WTC11 (cell line): ENCODE measurements at regions not wholly inside any gene's neighbourhood (a gene's known extent, or its start where the extent isn't known, plus 50 kb on each side); places are given as distances from the start of the nearest gene placed in this dataset.

ENCODE experiments used
- NFYB ChIP-seq: sonication (generic); formaldehyde crosslinking; conservative IDR thresholded peaks from 2 replicates; pipeline ENCODE4 v1.8.0; 2022; ENCODE audit warnings: low read depth, missing genetic modification reagents
- ZNF263 ChIP-seq: sonication (generic); formaldehyde crosslinking; IDR thresholded peaks from 2 replicates; pipeline ENCODE4 v1.8.1; 2022; ENCODE audit warnings: low read depth, mild to moderate bottlenecking, moderate library complexity, missing genetic modification reagents
- TF ChIP-seq, protein P1 (sequence below): sonication (generic); formaldehyde crosslinking; IDR thresholded peaks from 2 replicates; pipeline ENCODE4 v1.8.1; 2023; ENCODE audit warnings: mild to moderate bottlenecking, missing genetic modification reagents, moderate library complexity
- TF ChIP-seq, protein P2 (sequence below): sonication (generic); formaldehyde crosslinking; IDR thresholded peaks from 2 replicates; pipeline ENCODE4 v1.8.1; 2022; ENCODE audit warnings: low read depth, missing genetic modification reagents, borderline replicate concordance
- TF ChIP-seq, protein P3 (sequence below): fragments of 200-600 bp; IDR thresholded peaks from 2 replicates; pipeline ENCODE4 v1.8.0; 2022; ENCODE audit warnings: antibody characterized with exemption
- TF ChIP-seq, protein P4 (sequence below): sonication (generic); formaldehyde crosslinking; IDR thresholded peaks from 2 replicates; pipeline ENCODE4 v1.8.0; 2022; ENCODE audit warnings: mild to moderate bottlenecking, missing genetic modification reagents
- TF ChIP-seq, protein P5 (sequence below): sonication (generic); formaldehyde crosslinking; IDR thresholded peaks from 2 replicates; pipeline ENCODE4 v1.8.1; 2022; ENCODE audit warnings: low read depth, mild to moderate bottlenecking, moderate library complexity, missing genetic modification reagents, borderline replicate concordance

DNA sequence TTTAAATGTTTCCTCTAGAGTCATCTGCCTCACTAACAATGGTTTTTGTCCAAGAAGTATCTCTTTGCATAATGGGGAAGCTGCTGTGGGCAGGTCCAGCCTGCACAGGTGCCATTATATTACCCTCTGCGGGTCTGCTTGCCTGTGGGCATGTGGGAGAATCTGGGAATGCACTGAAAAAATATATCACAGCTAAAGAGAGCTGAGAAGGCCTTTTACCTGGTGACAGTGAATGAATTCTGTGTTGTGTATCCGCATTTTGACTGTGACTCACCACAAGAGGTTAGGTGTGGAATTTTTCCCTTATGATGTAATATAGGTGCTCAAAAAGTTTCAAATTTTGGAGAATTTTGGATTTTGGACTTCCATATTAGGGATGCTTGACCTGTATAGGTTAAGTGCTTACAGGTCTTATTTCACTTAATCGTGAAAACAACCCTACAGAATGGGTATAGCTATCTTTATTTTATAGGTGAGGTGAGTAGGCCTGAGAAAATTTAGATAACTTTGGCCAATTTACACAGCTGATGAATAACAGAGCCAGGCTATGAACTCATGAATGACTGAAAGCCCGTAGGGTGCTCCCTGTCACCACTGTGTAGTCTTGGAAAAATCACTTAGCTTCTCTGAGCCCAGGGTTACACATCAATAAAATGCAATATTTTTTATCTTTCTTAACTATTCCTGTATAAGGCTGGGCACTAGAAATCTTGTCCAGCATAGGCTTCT lies 198.0 kb upstream of the EPHA5 start:
- TF ChIP-seq, protein P1, sequence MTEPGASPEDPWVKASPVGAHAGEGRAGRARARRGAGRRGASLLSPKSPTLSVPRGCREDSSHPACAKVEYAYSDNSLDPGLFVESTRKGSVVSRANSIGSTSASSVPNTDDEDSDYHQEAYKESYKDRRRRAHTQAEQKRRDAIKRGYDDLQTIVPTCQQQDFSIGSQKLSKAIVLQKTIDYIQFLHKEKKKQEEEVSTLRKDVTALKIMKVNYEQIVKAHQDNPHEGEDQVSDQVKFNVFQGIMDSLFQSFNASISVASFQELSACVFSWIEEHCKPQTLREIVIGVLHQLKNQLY: no peak
- TF ChIP-seq NFYB (CRISPR knock-in tag) (no peak), ZNF263 (no peak)
- TF ChIP-seq, protein P2, sequence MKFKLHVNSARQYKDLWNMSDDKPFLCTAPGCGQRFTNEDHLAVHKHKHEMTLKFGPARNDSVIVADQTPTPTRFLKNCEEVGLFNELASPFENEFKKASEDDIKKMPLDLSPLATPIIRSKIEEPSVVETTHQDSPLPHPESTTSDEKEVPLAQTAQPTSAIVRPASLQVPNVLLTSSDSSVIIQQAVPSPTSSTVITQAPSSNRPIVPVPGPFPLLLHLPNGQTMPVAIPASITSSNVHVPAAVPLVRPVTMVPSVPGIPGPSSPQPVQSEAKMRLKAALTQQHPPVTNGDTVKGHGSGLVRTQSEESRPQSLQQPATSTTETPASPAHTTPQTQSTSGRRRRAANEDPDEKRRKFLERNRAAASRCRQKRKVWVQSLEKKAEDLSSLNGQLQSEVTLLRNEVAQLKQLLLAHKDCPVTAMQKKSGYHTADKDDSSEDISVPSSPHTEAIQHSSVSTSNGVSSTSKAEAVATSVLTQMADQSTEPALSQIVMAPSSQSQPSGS (CRISPR knock-in tag): no peak
- TF ChIP-seq, protein P3, sequence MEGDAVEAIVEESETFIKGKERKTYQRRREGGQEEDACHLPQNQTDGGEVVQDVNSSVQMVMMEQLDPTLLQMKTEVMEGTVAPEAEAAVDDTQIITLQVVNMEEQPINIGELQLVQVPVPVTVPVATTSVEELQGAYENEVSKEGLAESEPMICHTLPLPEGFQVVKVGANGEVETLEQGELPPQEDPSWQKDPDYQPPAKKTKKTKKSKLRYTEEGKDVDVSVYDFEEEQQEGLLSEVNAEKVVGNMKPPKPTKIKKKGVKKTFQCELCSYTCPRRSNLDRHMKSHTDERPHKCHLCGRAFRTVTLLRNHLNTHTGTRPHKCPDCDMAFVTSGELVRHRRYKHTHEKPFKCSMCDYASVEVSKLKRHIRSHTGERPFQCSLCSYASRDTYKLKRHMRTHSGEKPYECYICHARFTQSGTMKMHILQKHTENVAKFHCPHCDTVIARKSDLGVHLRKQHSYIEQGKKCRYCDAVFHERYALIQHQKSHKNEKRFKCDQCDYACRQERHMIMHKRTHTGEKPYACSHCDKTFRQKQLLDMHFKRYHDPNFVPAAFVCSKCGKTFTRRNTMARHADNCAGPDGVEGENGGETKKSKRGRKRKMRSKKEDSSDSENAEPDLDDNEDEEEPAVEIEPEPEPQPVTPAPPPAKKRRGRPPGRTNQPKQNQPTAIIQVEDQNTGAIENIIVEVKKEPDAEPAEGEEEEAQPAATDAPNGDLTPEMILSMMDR: no peak
- TF ChIP-seq, protein P4, sequence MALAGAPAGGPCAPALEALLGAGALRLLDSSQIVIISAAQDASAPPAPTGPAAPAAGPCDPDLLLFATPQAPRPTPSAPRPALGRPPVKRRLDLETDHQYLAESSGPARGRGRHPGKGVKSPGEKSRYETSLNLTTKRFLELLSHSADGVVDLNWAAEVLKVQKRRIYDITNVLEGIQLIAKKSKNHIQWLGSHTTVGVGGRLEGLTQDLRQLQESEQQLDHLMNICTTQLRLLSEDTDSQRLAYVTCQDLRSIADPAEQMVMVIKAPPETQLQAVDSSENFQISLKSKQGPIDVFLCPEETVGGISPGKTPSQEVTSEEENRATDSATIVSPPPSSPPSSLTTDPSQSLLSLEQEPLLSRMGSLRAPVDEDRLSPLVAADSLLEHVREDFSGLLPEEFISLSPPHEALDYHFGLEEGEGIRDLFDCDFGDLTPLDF: no peak
- TF ChIP-seq, protein P5, sequence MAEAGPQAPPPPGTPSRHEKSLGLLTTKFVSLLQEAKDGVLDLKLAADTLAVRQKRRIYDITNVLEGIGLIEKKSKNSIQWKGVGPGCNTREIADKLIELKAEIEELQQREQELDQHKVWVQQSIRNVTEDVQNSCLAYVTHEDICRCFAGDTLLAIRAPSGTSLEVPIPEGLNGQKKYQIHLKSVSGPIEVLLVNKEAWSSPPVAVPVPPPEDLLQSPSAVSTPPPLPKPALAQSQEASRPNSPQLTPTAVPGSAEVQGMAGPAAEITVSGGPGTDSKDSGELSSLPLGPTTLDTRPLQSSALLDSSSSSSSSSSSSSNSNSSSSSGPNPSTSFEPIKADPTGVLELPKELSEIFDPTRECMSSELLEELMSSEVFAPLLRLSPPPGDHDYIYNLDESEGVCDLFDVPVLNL (CRISPR knock-in tag): no peak
